ENCODE measurements at regions not wholly inside any gene's neighbourhood (a gene's known extent, or its start where the extent isn't known, plus 50 kb on each side); places are given as distances from the start of the nearest gene placed in this dataset.

DNA sequence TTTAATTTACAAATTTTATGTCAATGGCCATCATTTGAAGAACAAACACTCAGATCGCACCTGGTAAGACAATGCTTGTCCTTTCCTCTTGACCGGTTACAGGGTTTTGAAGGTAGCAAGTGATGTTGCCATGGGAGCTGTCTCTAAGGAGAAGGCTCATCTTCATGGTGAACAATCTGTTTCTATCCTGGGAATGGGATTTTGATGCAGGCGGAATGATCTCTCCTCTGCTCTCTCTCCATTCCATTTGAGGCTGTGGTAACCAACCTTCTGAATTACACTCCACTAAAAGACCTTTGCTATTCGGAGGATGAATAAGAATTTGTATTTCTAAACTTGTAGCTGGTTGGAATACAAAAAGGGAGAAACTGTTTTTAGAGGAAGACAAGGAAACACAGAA lies 57.9 kb upstream of the SLC5A9 start:
- ChIA-PET POLR2A (no interaction called here), CTCF (no interaction called here)
- DNase-seq (ENCODE audit: extremely low spot score), result no peak
- TF ChIP-seq NFRKB (IDR thresholded peaks at IDR 0.05) (no peak), CTBP1 (IDR thresholded peaks at IDR 0.05; ENCODE audit: borderline replicate concordance) (no peak), FOXK2 (IDR thresholded peaks at IDR 0.05) (no peak), ELF4 (IDR thresholded peaks at IDR 0.05) (no peak), FOXM1 (IDR thresholded peaks at IDR 0.05; ENCODE audit: borderline replicate concordance) (no peak), SUZ12 (IDR thresholded peaks at IDR 0.05) (no peak), L3MBTL2 (conservative IDR thresholded peaks at IDR 0.05) (no peak), FOXA1 (IDR thresholded peaks at IDR 0.05) (no peak), TARDBP (IDR thresholded peaks at IDR 0.05) (no peak), ARNT (IDR thresholded peaks at IDR 0.05) (no peak), HDGF (IDR thresholded peaks at IDR 0.05; ENCODE audit: borderline replicate concordance) (no peak)
- TF ChIP-seq, protein P1, sequence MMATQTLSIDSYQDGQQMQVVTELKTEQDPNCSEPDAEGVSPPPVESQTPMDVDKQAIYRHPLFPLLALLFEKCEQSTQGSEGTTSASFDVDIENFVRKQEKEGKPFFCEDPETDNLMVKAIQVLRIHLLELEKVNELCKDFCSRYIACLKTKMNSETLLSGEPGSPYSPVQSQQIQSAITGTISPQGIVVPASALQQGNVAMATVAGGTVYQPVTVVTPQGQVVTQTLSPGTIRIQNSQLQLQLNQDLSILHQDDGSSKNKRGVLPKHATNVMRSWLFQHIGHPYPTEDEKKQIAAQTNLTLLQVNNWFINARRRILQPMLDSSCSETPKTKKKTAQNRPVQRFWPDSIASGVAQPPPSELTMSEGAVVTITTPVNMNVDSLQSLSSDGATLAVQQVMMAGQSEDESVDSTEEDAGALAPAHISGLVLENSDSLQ (IDR thresholded peaks at IDR 0.05), result no peak

DNA sequence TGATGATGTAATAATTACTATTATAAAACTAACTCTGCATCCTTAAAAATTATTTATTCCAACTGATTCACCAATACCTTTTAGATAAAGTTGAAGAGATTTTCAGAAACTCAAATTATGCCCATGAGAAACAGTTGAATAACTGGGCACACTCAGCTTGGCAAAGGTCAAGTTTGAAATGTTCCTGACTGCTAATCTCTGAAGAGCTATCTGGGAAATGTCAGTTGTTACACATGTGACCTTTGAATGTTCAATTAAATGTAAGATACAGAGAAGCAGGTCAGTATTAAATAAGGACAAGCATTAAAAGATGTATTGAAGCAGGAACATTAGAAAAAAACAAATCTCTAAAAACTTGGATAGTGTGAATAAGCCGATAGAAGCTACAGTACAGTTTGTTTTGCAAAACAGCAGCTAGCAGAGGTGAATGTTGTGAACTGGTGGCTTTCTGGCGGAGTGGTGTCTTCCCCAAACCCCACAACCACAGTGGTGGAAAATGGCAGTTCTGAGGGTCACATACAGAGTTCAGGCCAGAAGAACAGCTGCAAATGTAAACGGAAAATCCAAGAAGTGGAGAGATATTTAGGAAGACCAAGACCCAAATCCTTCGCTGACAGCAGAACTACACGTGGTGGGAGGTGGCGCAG lies 61.9 kb upstream of the SLC5A9 start:
- CTCF ChIA-PET, result interaction anchor here (0.6 kb wide), 1 partner anchor 336 kb away, joined by 7 read pairs; no protein-coding TSS in a partner anchor
- POLR2A ChIA-PET, result no interaction called here
- TF ChIP-seq ZNF384 (IDR thresholded peaks at IDR 0.05), result no peak
- TF ChIP-seq SP1 (IDR thresholded peaks at IDR 0.05), result no peak
- TF ChIP-seq, protein P1 (IDR thresholded peaks at IDR 0.05), result no peak
- TF ChIP-seq ELF4 (IDR thresholded peaks at IDR 0.05), result no peak
- TF ChIP-seq L3MBTL2 (conservative IDR thresholded peaks at IDR 0.05), result no peak
- TF ChIP-seq ARNT (IDR thresholded peaks at IDR 0.05), result no peak
- no peak for TF ChIP-seq HDGF (IDR thresholded peaks at IDR 0.05; ENCODE audit: borderline replicate concordance)
- TF ChIP-seq LEF1 (IDR thresholded peaks at IDR 0.05; ENCODE audit: borderline replicate concordance), result no peak
- no peak for TF ChIP-seq BHLHE40 (IDR thresholded peaks at IDR 0.05; ENCODE audit: borderline replicate concordance)
- TF ChIP-seq FOXM1 (IDR thresholded peaks at IDR 0.05; ENCODE audit: borderline replicate concordance), result no peak
- TF ChIP-seq FOXA1 (IDR thresholded peaks at IDR 0.05), result no peak
- TF ChIP-seq CTBP1 (IDR thresholded peaks at IDR 0.05; ENCODE audit: borderline replicate concordance), result no peak
- TF ChIP-seq SUZ12 (IDR thresholded peaks at IDR 0.05), result no peak
- TF ChIP-seq FOXK2 (IDR thresholded peaks at IDR 0.05), result no peak
- TF ChIP-seq NFRKB (IDR thresholded peaks at IDR 0.05), result no peak
- TF ChIP-seq TARDBP (IDR thresholded peaks at IDR 0.05), result no peak
- DNase-seq (ENCODE audit: extremely low spot score), result no peak

DNA sequence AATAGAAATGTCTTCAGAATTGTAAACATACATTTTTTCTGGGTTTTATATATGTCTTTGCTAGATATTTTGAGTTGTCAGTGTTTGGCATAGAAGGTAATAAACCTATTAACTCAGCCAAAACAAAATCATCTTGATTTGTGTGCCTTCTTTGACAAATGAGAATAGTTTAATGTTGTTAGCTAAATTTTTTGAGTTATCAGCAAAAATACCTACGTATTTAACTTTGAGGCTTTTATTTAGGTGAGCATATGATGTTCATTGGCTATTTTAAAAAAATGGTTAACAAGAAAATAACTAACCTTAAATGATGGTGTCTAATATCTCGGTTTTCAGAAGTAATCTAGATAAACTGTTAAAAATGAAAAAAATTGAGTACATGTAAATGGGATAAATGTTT lies 83.2 kb upstream of the SLC5A9 start:
- ChIA-PET POLR2A (no interaction called here), CTCF (no interaction called here)
- DNase-seq (ENCODE audit: extremely low spot score), result no peak
- TF ChIP-seq BHLHE40 (IDR thresholded peaks at IDR 0.05; ENCODE audit: borderline replicate concordance), result no peak
- TF ChIP-seq HDGF (IDR thresholded peaks at IDR 0.05; ENCODE audit: borderline replicate concordance), result no peak
- TF ChIP-seq, protein P1 (IDR thresholded peaks at IDR 0.05), result no peak
- no peak for TF ChIP-seq L3MBTL2 (conservative IDR thresholded peaks at IDR 0.05)
- no peak for TF ChIP-seq TARDBP (IDR thresholded peaks at IDR 0.05)
- no peak for TF ChIP-seq CTBP1 (IDR thresholded peaks at IDR 0.05; ENCODE audit: borderline replicate concordance)
- TF ChIP-seq NFRKB (IDR thresholded peaks at IDR 0.05), result no peak
- no peak for TF ChIP-seq LEF1 (IDR thresholded peaks at IDR 0.05; ENCODE audit: borderline replicate concordance)
- TF ChIP-seq ZNF384 (IDR thresholded peaks at IDR 0.05), result no peak
- no peak for TF ChIP-seq FOXK2 (IDR thresholded peaks at IDR 0.05)
- TF ChIP-seq FOXM1 (IDR thresholded peaks at IDR 0.05; ENCODE audit: borderline replicate concordance), result no peak
- no peak for TF ChIP-seq FOXA1 (IDR thresholded peaks at IDR 0.05)
- TF ChIP-seq SUZ12 (IDR thresholded peaks at IDR 0.05), result no peak
- TF ChIP-seq ELF4 (IDR thresholded peaks at IDR 0.05), result no peak
- TF ChIP-seq SP1 (IDR thresholded peaks at IDR 0.05), result no peak
- TF ChIP-seq ARNT (IDR thresholded peaks at IDR 0.05), result no peak

DNA sequence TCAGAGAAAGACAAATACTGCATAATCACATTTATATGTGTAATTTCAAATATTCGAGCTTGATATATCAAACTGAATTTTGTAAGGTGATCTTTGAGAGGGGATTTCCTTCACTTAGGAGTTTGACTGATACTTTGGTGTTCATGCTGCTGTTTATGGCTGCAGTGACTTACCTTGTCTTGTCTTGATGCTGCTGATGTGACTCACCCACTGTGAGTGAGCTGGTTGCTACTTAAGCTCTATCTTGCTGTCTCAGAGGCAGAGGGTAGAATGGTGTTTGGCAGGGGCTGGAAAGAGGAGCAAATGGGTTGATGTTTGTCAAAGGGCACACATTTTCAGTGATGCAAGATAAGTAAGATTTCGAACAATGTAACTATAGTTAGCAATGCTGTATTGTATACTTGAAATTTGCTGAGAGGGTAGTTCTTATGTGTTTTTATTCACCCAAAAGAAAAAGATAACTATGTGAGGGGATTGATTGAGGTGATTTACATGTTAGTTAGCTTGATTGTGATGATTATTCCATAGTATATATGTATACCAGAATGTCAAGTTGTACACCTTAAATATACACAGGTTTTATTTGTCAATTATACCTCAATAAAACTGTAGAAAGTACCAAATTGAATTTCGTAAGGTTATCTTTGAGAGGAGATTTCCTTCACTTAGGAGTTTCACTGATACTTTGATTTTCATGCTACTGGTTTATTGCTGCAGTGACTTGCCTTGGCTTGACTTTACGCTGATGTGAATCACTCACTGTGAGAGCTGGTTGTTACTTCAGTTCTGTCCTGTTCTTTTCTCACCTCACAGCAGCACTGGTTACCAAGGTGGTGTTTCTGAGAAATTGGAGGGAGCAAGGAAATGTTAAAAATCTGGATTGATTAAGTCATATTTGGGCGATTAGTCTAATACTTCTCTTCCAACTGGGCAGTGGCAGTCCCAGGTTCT lies 94.5 kb upstream of the SLC5A9 start:
- ChIA-PET POLR2A (no interaction called here), CTCF (no interaction called here)
- no peak for DNase-seq (ENCODE audit: extremely low spot score)
- no peak for TF ChIP-seq CTBP1 (IDR thresholded peaks at IDR 0.05; ENCODE audit: borderline replicate concordance)
- TF ChIP-seq BHLHE40 (IDR thresholded peaks at IDR 0.05; ENCODE audit: borderline replicate concordance), result no peak
- no peak for TF ChIP-seq L3MBTL2 (conservative IDR thresholded peaks at IDR 0.05)
- TF ChIP-seq FOXA1 (IDR thresholded peaks at IDR 0.05), result no peak
- TF ChIP-seq SP1 (IDR thresholded peaks at IDR 0.05), result no peak
- TF ChIP-seq NFRKB (IDR thresholded peaks at IDR 0.05), result no peak
- no peak for TF ChIP-seq ARNT (IDR thresholded peaks at IDR 0.05)
- no peak for TF ChIP-seq TARDBP (IDR thresholded peaks at IDR 0.05)
- no peak for TF ChIP-seq LEF1 (IDR thresholded peaks at IDR 0.05; ENCODE audit: borderline replicate concordance)
- no peak for TF ChIP-seq SUZ12 (IDR thresholded peaks at IDR 0.05)
- no peak for TF ChIP-seq FOXK2 (IDR thresholded peaks at IDR 0.05)

DNA sequence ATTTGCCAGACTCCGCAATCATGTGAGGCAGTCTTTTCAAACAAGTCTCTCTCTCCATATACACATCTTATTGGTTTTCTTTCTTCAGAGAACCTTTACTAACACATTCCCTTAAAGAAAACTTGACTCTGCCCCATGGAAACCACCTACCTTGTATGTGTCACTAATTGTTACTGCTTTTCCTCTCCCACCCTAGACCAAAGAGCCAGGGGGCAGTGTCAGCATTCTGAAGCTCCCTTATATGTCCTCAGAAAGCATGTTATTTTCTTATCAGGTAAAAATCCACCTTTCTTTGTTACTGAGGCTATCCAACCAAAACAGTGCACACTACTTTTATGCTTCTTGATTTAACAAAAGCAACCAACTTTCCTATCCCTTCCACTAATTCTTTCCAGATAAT lies 98.9 kb upstream of the SLC5A9 start:
- no peak for DNase-seq (ENCODE audit: extremely low spot score)
- ChIA-PET CTCF (no interaction called here), POLR2A (no interaction called here)
- TF ChIP-seq, protein P1 (IDR thresholded peaks at IDR 0.05), result no peak
- TF ChIP-seq LEF1 (IDR thresholded peaks at IDR 0.05; ENCODE audit: borderline replicate concordance), result no peak
- TF ChIP-seq BHLHE40 (IDR thresholded peaks at IDR 0.05; ENCODE audit: borderline replicate concordance), result no peak
- TF ChIP-seq SP1 (IDR thresholded peaks at IDR 0.05), result no peak
- TF ChIP-seq ELF4 (IDR thresholded peaks at IDR 0.05), result no peak
- no peak for TF ChIP-seq SUZ12 (IDR thresholded peaks at IDR 0.05)
- TF ChIP-seq HDGF (IDR thresholded peaks at IDR 0.05; ENCODE audit: borderline replicate concordance), result no peak
- no peak for TF ChIP-seq L3MBTL2 (conservative IDR thresholded peaks at IDR 0.05)
- no peak for TF ChIP-seq ZNF384 (IDR thresholded peaks at IDR 0.05)
- no peak for TF ChIP-seq FOXK2 (IDR thresholded peaks at IDR 0.05)
- TF ChIP-seq NFRKB (IDR thresholded peaks at IDR 0.05), result no peak
- no peak for TF ChIP-seq FOXA1 (IDR thresholded peaks at IDR 0.05)
- TF ChIP-seq ARNT (IDR thresholded peaks at IDR 0.05), result no peak
- TF ChIP-seq FOXM1 (IDR thresholded peaks at IDR 0.05; ENCODE audit: borderline replicate concordance), result no peak
- TF ChIP-seq CTBP1 (IDR thresholded peaks at IDR 0.05; ENCODE audit: borderline replicate concordance), result no peak
- TF ChIP-seq TARDBP (IDR thresholded peaks at IDR 0.05), result no peak
